T-cell (primary cell): ENCODE measurements at regions not wholly inside any gene's neighbourhood (a gene's known extent, or its start where the extent isn't known, plus 50 kb on each side); places are given as distances from the start of the nearest gene placed in this dataset.

Experiments used
- ATAC-seq, 4 experiments: fragments of 200-7000 bp in 3 of 4; fragments of 150-1000 bp in 1 of 4; cut with Tn5 transposase; replicated peaks in 1 of 4; 1 replicate in 3 of 4; 2 replicates in 1 of 4; pipeline ENCODE4 v1.10.0; 2021; ENCODE audit warnings: moderate library complexity in 3 of 4, mild to moderate bottlenecking in 2 of 4, moderate number of reproducible peaks in 1 of 4
- CTCF ChIA-PET, 2 donors: fragments of 300-600 bp; sonication (Branson Sonifier 250); formaldehyde crosslinking; loops; one replicate each; lab custom pipeline; 2022; ENCODE audit warnings: antibody characterized with exemption in 2 of 2; lab: Charles Lee
- POLR2A ChIA-PET, 2 donors: fragments of 300-600 bp; sonication (Branson Sonifier 250); formaldehyde crosslinking; loops; one replicate each; lab custom pipeline; 2022; ENCODE audit warnings: antibody characterized with exemption in 2 of 2; lab: Charles Lee
- DNase-seq, 35 experiments: peaks; one replicate each; pipeline versions ENCODE4 v3.0.0 to v3.0.0-alpha.2; 2013 to 2023
- H3K27ac ChIP-seq: one replicate; pipeline ENCODE4 v1.5.1; 2013; ENCODE audit warnings: low read length
- H3K27me3 ChIP-seq, 2 experiments: replicated peaks in 1 of 2; 1 replicate in 1 of 2; 2 replicates in 1 of 2; pipeline versions ENCODE4 v1.6.1 to v1.7.0; 2013; ENCODE audit warnings: low read length in 1 of 2, mixed read lengths in 1 of 2; ENCODE audit not compliant: control insufficient read depth in 2 of 2, insufficient read depth in 2 of 2; ENCODE audit errors: extremely low read depth in 1 of 2
- H3K36me3 ChIP-seq, 2 donors: 1 replicate in 1 of 2; 2 replicates in 1 of 2; pipeline versions ENCODE4 v1.6.1 to v1.7.0; 2013; ENCODE audit warnings: low read length in 1 of 2; ENCODE audit not compliant: control insufficient read depth in 2 of 2, insufficient read depth in 1 of 2; ENCODE audit errors: extremely low read depth in 1 of 2
- H3K4me1 ChIP-seq, 2 experiments: 1 replicate in 1 of 2; 2 replicates in 1 of 2; pipeline versions ENCODE4 v1.6.1 to v1.7.0; 2013; ENCODE audit warnings: low read length in 2 of 2, mixed read lengths in 1 of 2; ENCODE audit not compliant: insufficient read depth in 2 of 2, control insufficient read depth in 1 of 2; ENCODE audit errors: extremely low read depth in 1 of 2
- H3K4me3 ChIP-seq, 2 donors: 1 replicate in 1 of 2; 2 replicates in 1 of 2; pipeline versions ENCODE4 v1.5.1 to v1.7.0; 2013; ENCODE audit warnings: mild to moderate bottlenecking in 2 of 2, low read length in 1 of 2, moderate library complexity in 1 of 2; ENCODE audit not compliant: control insufficient read depth in 1 of 2; ENCODE audit errors: extremely low read depth in 1 of 2
- H3K9me3 ChIP-seq: 2 replicates; pipeline ENCODE4 v1.7.0; 2013
- H3K27ac Mint-ChIP-seq, 2 donors: one replicate each; pipeline ENCODE4 v1.8.0; 2020 to 2021; ENCODE audit warnings: mild to moderate bottlenecking in 2 of 2, mixed read lengths in 2 of 2
- H3K27me3 Mint-ChIP-seq, 2 donors: one replicate each; pipeline ENCODE4 v1.8.0; 2021 to 2022; ENCODE audit warnings: mixed read lengths in 2 of 2
- H3K36me3 Mint-ChIP-seq: one replicate; pipeline ENCODE4 v1.8.0; 2021; ENCODE audit warnings: mixed read lengths
- H3K4me1 Mint-ChIP-seq, 3 donors: one replicate each; pipeline ENCODE4 v1.8.0; 2020 to 2022; ENCODE audit warnings: mixed read lengths in 3 of 3, mild to moderate bottlenecking in 1 of 3
- H3K4me3 Mint-ChIP-seq, 3 donors: one replicate each; pipeline ENCODE4 v1.8.0; 2020 to 2022; ENCODE audit warnings: mild to moderate bottlenecking in 3 of 3, mixed read lengths in 3 of 3, moderate library complexity in 3 of 3
- H3K9me3 Mint-ChIP-seq, 3 donors: one replicate each; pipeline ENCODE4 v1.8.0; 2020 to 2022; ENCODE audit warnings: mixed read lengths in 3 of 3
- WGBS: methylation state at CpG from one replicate; pipeline ENCODE4 v1.1.5; 2013; ENCODE audit warnings: missing lambda C conversion rate; ENCODE audit not compliant: insufficient coverage; 5-methylcytosine and 5-hydroxymethylcytosine counted together

- no peaks in the 10 kb centered on the region for H3K4me1 Mint-ChIP-seq
- no peak overlapping the region for H3K27ac Mint-ChIP-seq
- ChIA-PET POLR2A (no interaction called here), CTCF (no interaction called here)
- H3K27ac ChIP-seq = no peak overlapping the region
- no peak overlapping the region for H3K4me3 Mint-ChIP-seq
- no peaks in the 10 kb centered on the region for H3K4me1 ChIP-seq
- ATAC-seq = no peak
- no peaks in the 10 kb centered on the region for H3K36me3 Mint-ChIP-seq
- H3K9me3 Mint-ChIP-seq = peaks cover 0 to 4% (median 2%) of the 10 kb centered on the region in 3 donors
- no peaks in the 10 kb centered on the region for H3K27me3 Mint-ChIP-seq
- H3K4me3 ChIP-seq = no peak overlapping the region
- no peaks in the 10 kb centered on the region for H3K27me3 ChIP-seq
- no peaks in the 10 kb centered on the region for H3K9me3 ChIP-seq
- H3K36me3 ChIP-seq = no peaks in the 10 kb centered on the region
- no peak for DNase-seq
- no CpG with 5 or more reads among the region's 3 CpGs for WGBS
Measured at GRCh38 chr4:96164814-96165351, 325.0 kb downstream of the PDHA2 start.

GRCh38 chr4:96166806-96167205 lies 326.9 kb downstream of the PDHA2 start:
- H3K36me3 Mint-ChIP-seq = no peaks in the 10 kb centered on the region
- H3K4me3 Mint-ChIP-seq = no peak overlapping the region
- no peaks in the 10 kb centered on the region for H3K36me3 ChIP-seq
- no peak overlapping the region for H3K4me3 ChIP-seq
- POLR2A ChIA-PET = no interaction called here
- H3K27ac ChIP-seq = no peak overlapping the region
- no peaks in the 10 kb centered on the region for H3K4me1 ChIP-seq
- H3K27me3 Mint-ChIP-seq = no peaks in the 10 kb centered on the region
- DNase-seq (no peak), ATAC-seq (no peak)
- H3K9me3 ChIP-seq = no peaks in the 10 kb centered on the region
- H3K4me1 Mint-ChIP-seq = no peaks in the 10 kb centered on the region
- CTCF ChIA-PET = no interaction called here
- no peaks in the 10 kb centered on the region for H3K27me3 ChIP-seq
- H3K9me3 Mint-ChIP-seq = peaks cover 0 to 4% (median 3%) of the 10 kb centered on the region in 3 donors
- no peak overlapping the region for H3K27ac Mint-ChIP-seq

- no peaks in the 10 kb centered on the region for H3K36me3 Mint-ChIP-seq
- H3K27ac ChIP-seq = no peak overlapping the region
- H3K27ac Mint-ChIP-seq = no peak overlapping the region
- no peaks in the 10 kb centered on the region for H3K27me3 Mint-ChIP-seq
- H3K4me1 Mint-ChIP-seq = no peaks in the 10 kb centered on the region
- H3K36me3 ChIP-seq = no peaks in the 10 kb centered on the region
- H3K9me3 ChIP-seq = no peaks in the 10 kb centered on the region
- peaks cover 0 to 3% (median 0%) of the 10 kb centered on the region in 3 donors for H3K9me3 Mint-ChIP-seq
- H3K4me3 ChIP-seq = no peak overlapping the region
- peak in 1 of 35 experiments; percentile 2 for DNase-seq
- CTCF ChIA-PET = interaction anchor here in 1 of 2 donors (0.6 kb wide), 1 partner anchor 937 kb away, joined by 3 read pairs; no protein-coding TSS in a partner anchor
- H3K4me1 ChIP-seq = no peaks in the 10 kb centered on the region
- H3K27me3 ChIP-seq = no peaks in the 10 kb centered on the region
- ATAC-seq = no peak
- 94% methylated on average over 11 of the region's 14 CpGs for WGBS
- POLR2A ChIA-PET = no interaction called here
- no peak overlapping the region for H3K4me3 Mint-ChIP-seq
Measured at GRCh38 chr4:96170198-96170597, 330.3 kb downstream of the PDHA2 start.

- ChIA-PET POLR2A (no interaction called here), CTCF (no interaction called here)
- Histone ChIP-seq H3K9me3 (no peaks in the 10 kb centered on the region), H3K4me3 (no peak overlapping the region), H3K27ac (no peak overlapping the region), H3K36me3 (no peaks in the 10 kb centered on the region), H3K4me1 (no peaks in the 10 kb centered on the region), H3K27me3 (no peaks in the 10 kb centered on the region)
- Mint-ChIP-seq H3K9me3 (peaks cover 0 to 6% (median 5%) of the 10 kb centered on the region in 3 donors), H3K27ac (no peak overlapping the region), H3K27me3 (no peaks in the 10 kb centered on the region), H3K36me3 (no peaks in the 10 kb centered on the region), H3K4me3 (no peak overlapping the region), H3K4me1 (no peaks in the 10 kb centered on the region)
- DNase-seq (no peak), ATAC-seq (no peak)
- no CpG with 5 or more reads among the region's 3 CpGs for whole genome bisulfite sequencing
Measured at GRCh38 chr4:96173756-96174155, 333.9 kb downstream of the PDHA2 start.

- Mint-ChIP-seq H3K4me3 (no peak overlapping the region), H3K36me3 (no peaks in the 10 kb centered on the region), H3K9me3 (peaks cover 0 to 6% (median 5%) of the 10 kb centered on the region in 3 donors), H3K27ac (no peak overlapping the region), H3K27me3 (no peaks in the 10 kb centered on the region), H3K4me1 (no peaks in the 10 kb centered on the region)
- Histone ChIP-seq H3K4me1 (no peaks in the 10 kb centered on the region), H3K36me3 (no peaks in the 10 kb centered on the region), H3K27me3 (no peaks in the 10 kb centered on the region), H3K27ac (no peak overlapping the region), H3K4me3 (no peak overlapping the region), H3K9me3 (no peaks in the 10 kb centered on the region)
- ATAC-seq (no peak), DNase-seq (no peak)
- WGBS = 94% methylated on average over 2 of the region's 4 CpGs
- ChIA-PET CTCF (no interaction called here), POLR2A (no interaction called here)
Measured at GRCh38 chr4:96175871-96176270, 336.0 kb downstream of the PDHA2 start.

GRCh38 chr4:96183611-96184010 lies 343.7 kb downstream of the PDHA2 start:
- ChIA-PET CTCF (no interaction called here), POLR2A (no interaction called here)
- Mint-ChIP-seq H3K27me3 (no peaks in the 10 kb centered on the region), H3K36me3 (no peaks in the 10 kb centered on the region), H3K4me3 (no peak overlapping the region), H3K27ac (no peak overlapping the region), H3K9me3 (peaks cover 0 to 4% (median 1%) of the 10 kb centered on the region in 3 donors), H3K4me1 (no peaks in the 10 kb centered on the region)
- Histone ChIP-seq H3K4me3 (no peak overlapping the region), H3K27me3 (no peaks in the 10 kb centered on the region), H3K4me1 (no peaks in the 10 kb centered on the region), H3K27ac (no peak overlapping the region), H3K36me3 (no peaks in the 10 kb centered on the region), H3K9me3 (no peaks in the 10 kb centered on the region)
- no peak for DNase-seq
- no peak for ATAC-seq
- no CpG with 5 or more reads among the region's 3 CpGs for WGBS

- CTCF ChIA-PET = no interaction called here
- ATAC-seq = no peak
- no peak overlapping the region for H3K4me3 Mint-ChIP-seq
- Histone ChIP-seq H3K27me3 (no peaks in the 10 kb centered on the region), H3K27ac (no peak overlapping the region), H3K4me1 (no peaks in the 10 kb centered on the region), H3K36me3 (no peaks in the 10 kb centered on the region), H3K4me3 (no peak overlapping the region), H3K9me3 (no peaks in the 10 kb centered on the region)
- no peaks in the 10 kb centered on the region for H3K4me1 Mint-ChIP-seq
- H3K36me3 Mint-ChIP-seq = no peaks in the 10 kb centered on the region
- H3K27me3 Mint-ChIP-seq = no peaks in the 10 kb centered on the region
- no peak overlapping the region for H3K27ac Mint-ChIP-seq
- no peak for DNase-seq
- peaks cover 2 to 4% (median 3%) of the 10 kb centered on the region in 3 donors for H3K9me3 Mint-ChIP-seq
- no CpG with 5 or more reads among the region's 2 CpGs for WGBS
- POLR2A ChIA-PET = no interaction called here
Measured at GRCh38 chr4:96186593-96186992, 346.7 kb downstream of the PDHA2 start.
